Breast epithelium (tissue), 4 donors: ENCODE measurements at regions not wholly inside any gene's neighbourhood (a gene's known extent, or its start where the extent isn't known, plus 50 kb on each side); places are given as distances from the start of the nearest gene placed in this dataset.
"Not testable (repeated sequence)": the region's sequence is repeated elsewhere in the genome, so short reads cannot be mapped to it uniquely, and the experiment has no call there.

Source experiments
- DNase-seq, 2 donors: peaks; one replicate each; pipeline ENCODE4 v3.0.0-alpha.2; 2019; ENCODE audit warnings: low spot score in 2 of 2
- H3K27ac ChIP-seq, 2 donors: fragments of 200-600 bp; sonication (generic) in 1 of 2; one replicate each; pipeline ENCODE4 v1.5.1; 2016 to 2019; ENCODE audit warnings: mild to moderate bottlenecking in 1 of 2
- H3K27me3 ChIP-seq, 2 donors: fragments of 200-600 bp; sonication (generic) in 1 of 2; one replicate each; pipeline versions ENCODE4 v1.5.1 to v1.6.0; 2017 to 2019; ENCODE audit warnings: control low read depth in 1 of 2, mild to moderate bottlenecking in 1 of 2
- H3K36me3 ChIP-seq: fragments of 200-600 bp; one replicate; pipeline ENCODE4 v1.5.1; 2019
- H3K4me1 ChIP-seq, 2 donors: fragments of 200-600 bp; sonication (generic); one replicate each; pipeline ENCODE4 v1.5.1; 2016 to 2019; ENCODE audit warnings: control low read depth in 1 of 2
- H3K4me3 ChIP-seq, 3 donors: fragments of 200-600 bp; sonication (generic); 1 replicate in 2 of 3; 2 replicates in 1 of 3; pipeline ENCODE4 v1.5.1; 2016 to 2019; ENCODE audit warnings: mild to moderate bottlenecking in 3 of 3, moderate library complexity in 2 of 3
- H3K9me3 ChIP-seq, 2 donors: fragments of 200-600 bp; sonication (generic) in 1 of 2; one replicate each; pipeline ENCODE4 v1.5.1; 2016 to 2019; ENCODE audit warnings: control low read depth in 1 of 2
- POLR2A ChIP-seq: fragments of 450-650 bp; IDR thresholded peaks from one replicate; pipeline ENCODE4 v1.6.1; 2016; ENCODE audit warnings: antibody characterized with exemption, mild to moderate bottlenecking, moderate library complexity
- POLR2AphosphoS5 ChIP-seq, 3 donors: sonication (generic); formaldehyde crosslinking; IDR thresholded peaks; one replicate each; pipeline ENCODE4 v1.6.1; 2017; ENCODE audit warnings: antibody characterized with exemption in 3 of 3
- intact Hi-C: fragments of 100-400 bp; cut with DNase I; formaldehyde crosslinking; loops from one replicate; pipeline ENCODE4 v1.15.1; 2023; ENCODE audit warnings: low total_unique reads
- TF ChIP-seq, protein P1 (sequence below), 3 donors: fragments of 450-650 bp; IDR thresholded peaks; one replicate each; pipeline ENCODE4 v1.5.1; 2016 to 2017; ENCODE audit warnings: antibody characterized with exemption in 3 of 3, mild to moderate bottlenecking in 3 of 3, moderate library complexity in 3 of 3

DNA sequence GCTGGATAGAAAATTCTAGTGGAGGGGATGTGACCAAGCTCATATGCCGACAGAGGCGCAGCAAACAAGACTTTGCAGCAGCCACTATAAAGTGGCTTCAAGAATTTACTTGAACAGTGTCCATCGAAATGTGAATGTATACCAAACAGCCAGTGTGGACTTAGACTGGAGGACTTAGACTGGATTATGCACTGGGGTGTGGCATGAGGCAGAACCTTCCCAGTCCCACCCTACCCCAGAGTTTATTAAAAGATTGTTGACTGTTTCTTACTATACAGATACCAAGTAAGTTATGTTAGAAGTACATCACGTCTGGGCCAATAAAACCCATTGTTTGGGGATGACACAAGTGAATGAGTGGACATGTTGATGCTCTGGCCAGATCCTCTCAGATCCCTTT is 561.3 kb upstream of the KLF4 start:
- Histone ChIP-seq H3K27ac (no peak overlapping the region), H3K9me3 (no peaks in the 10 kb centered on the region), H3K4me3 (no peak overlapping the region), H3K4me1 (peaks cover 0 to 4% of the 10 kb centered on the region in 2 donors), H3K36me3 (no peaks in the 10 kb centered on the region), H3K27me3 (no peaks in the 10 kb centered on the region)
- no peak for DNase-seq
- intact Hi-C loops: no loop called here
- no peak for TF ChIP-seq POLR2A
- no peak for TF ChIP-seq POLR2AphosphoS5 (IDR thresholded peaks at IDR 0.05)
- TF ChIP-seq, protein P1, sequence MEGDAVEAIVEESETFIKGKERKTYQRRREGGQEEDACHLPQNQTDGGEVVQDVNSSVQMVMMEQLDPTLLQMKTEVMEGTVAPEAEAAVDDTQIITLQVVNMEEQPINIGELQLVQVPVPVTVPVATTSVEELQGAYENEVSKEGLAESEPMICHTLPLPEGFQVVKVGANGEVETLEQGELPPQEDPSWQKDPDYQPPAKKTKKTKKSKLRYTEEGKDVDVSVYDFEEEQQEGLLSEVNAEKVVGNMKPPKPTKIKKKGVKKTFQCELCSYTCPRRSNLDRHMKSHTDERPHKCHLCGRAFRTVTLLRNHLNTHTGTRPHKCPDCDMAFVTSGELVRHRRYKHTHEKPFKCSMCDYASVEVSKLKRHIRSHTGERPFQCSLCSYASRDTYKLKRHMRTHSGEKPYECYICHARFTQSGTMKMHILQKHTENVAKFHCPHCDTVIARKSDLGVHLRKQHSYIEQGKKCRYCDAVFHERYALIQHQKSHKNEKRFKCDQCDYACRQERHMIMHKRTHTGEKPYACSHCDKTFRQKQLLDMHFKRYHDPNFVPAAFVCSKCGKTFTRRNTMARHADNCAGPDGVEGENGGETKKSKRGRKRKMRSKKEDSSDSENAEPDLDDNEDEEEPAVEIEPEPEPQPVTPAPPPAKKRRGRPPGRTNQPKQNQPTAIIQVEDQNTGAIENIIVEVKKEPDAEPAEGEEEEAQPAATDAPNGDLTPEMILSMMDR (IDR thresholded peaks at IDR 0.05): no peak

- intact Hi-C loops: no loop called here
Observed at GRCh38 chr9:108049671-108050494, 560.3 kb upstream of the KLF4 start.

GRCh38 chr9:108049026-108049607 is 559.5 kb upstream of the KLF4 start:
- Histone ChIP-seq H3K27ac (no peak overlapping the region), H3K4me3 (no peak overlapping the region), H3K9me3 (peaks cover 5 to 8% of the 10 kb centered on the region in 2 donors), H3K27me3 (no peaks in the 10 kb centered on the region), H3K36me3 (no peaks in the 10 kb centered on the region), H3K4me1 (peaks cover 0 to 1% of the 10 kb centered on the region in 2 donors)
- DNase-seq: peak in 1 of 2 donors; percentile 19
- intact Hi-C loops: no loop called here
- no peak for TF ChIP-seq POLR2AphosphoS5 (IDR thresholded peaks at IDR 0.05)

More at GRCh38 chr9:108049671-108050494, 560.3 kb upstream of the KLF4 start:
- Histone ChIP-seq H3K4me3 (no peak overlapping the region), H3K27me3 (no peaks in the 10 kb centered on the region), H3K36me3 (no peaks in the 10 kb centered on the region), H3K9me3 (peaks cover 0 to under 1% of the 10 kb centered on the region in 2 donors), H3K27ac (no peak overlapping the region), H3K4me1 (peaks cover 0 to 4% of the 10 kb centered on the region in 2 donors)
- DNase-seq: no peak
- TF ChIP-seq POLR2AphosphoS5 (IDR thresholded peaks at IDR 0.05): no peak
- TF ChIP-seq, protein P1 (IDR thresholded peaks at IDR 0.05): no peak
- no peak for TF ChIP-seq POLR2A

DNA sequence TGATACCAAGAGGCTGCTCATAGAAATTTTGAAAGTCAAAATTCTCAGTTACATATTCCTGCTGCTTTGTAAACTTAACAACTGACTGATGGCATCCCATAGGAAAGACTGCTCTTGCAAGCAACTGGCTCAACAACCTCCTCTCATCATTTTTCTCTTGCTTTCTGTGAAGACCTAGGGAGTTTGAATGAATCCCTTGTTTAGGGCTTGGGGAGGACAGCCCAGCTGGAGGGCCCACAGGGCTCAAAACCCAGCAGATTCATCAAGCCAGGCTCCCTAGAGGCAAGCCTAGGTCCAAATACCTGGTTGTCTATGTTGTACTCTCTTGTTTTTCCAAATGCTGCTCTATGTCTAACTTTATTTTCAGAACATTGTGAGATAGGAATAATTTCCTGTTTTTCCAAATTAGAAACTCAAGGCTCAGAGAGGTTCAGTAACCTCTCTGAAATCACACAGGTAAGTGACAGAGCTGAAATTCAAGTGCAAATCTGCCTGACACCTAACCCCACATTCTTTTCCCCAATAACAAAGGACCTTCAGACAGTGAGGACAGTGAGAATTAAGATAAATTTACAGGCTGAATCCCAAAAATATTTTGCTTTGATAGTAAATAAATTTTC is 558.9 kb upstream of the KLF4 start:
- Histone ChIP-seq H3K27me3 (no peaks in the 10 kb centered on the region), H3K27ac (no peak overlapping the region), H3K36me3 (no peaks in the 10 kb centered on the region), H3K4me3 (no peak overlapping the region), H3K9me3 (peaks cover 6 to 14% of the 10 kb centered on the region in 2 donors), H3K4me1 (no peaks in the 10 kb centered on the region)
- TF ChIP-seq POLR2AphosphoS5 (IDR thresholded peaks at IDR 0.05) (no peak), POLR2A (no peak)
- TF ChIP-seq, protein P1 (IDR thresholded peaks at IDR 0.05): no peak
- intact Hi-C loops: no loop called here
- DNase-seq: no peak

- intact Hi-C loops, H3K4me3 ChIP-seq, H3K36me3 ChIP-seq, H3K27me3 ChIP-seq, H3K4me1 ChIP-seq, H3K27ac ChIP-seq, DNase-seq: not testable (repeated sequence)
- H3K9me3 ChIP-seq: peaks cover 6 to 16% of the 10 kb centered on the region in 2 donors
Observed at GRCh38 chr9:108047777-108048176, 558.2 kb upstream of the KLF4 start.

- DNase-seq: no peak
- no peaks in the 10 kb centered on the region for H3K4me1 ChIP-seq
- H3K9me3 ChIP-seq: peaks cover 6 to 16% of the 10 kb centered on the region in 2 donors
- H3K27ac ChIP-seq: no peak overlapping the region
- no peaks in the 10 kb centered on the region for H3K27me3 ChIP-seq
- no peak overlapping the region for H3K4me3 ChIP-seq
- TF ChIP-seq POLR2A (no peak), POLR2AphosphoS5 (IDR thresholded peaks at IDR 0.05) (no peak)
- TF ChIP-seq, protein P1 (IDR thresholded peaks at IDR 0.05): no peak
- no peaks in the 10 kb centered on the region for H3K36me3 ChIP-seq
- intact Hi-C loops: no loop called here
Observed at GRCh38 chr9:108047264-108047663, 557.7 kb upstream of the KLF4 start.
